K562 (cell line): ENCODE measurements at regions not wholly inside any gene's neighbourhood (a gene's known extent, or its start where the extent isn't known, plus 50 kb on each side); places are given as distances from the start of the nearest gene placed in this dataset.

Experiments used
- GABPB1 ChIP-seq: sonication (generic); formaldehyde crosslinking; IDR thresholded peaks from 2 replicates; pipeline ENCODE4 v1.8.0; 2022; ENCODE audit warnings: mild to moderate bottlenecking, missing genetic modification reagents
- KDM1A ChIP-seq, 2 experiments: fragments of 450-650 bp; IDR thresholded peaks; 2 replicates each; pipeline ENCODE4 v1.6.1; 2016; ENCODE audit warnings: mild to moderate bottlenecking in 2 of 2
- NFRKB ChIP-seq: fragments of 450-650 bp; IDR thresholded peaks from 2 replicates; pipeline ENCODE4 v1.6.1; 2016; ENCODE audit warnings: low read depth
- POLR2A ChIP-seq: fragments of 450-650 bp; conservative IDR thresholded peaks from 2 replicates; pipeline ENCODE4 v1.6.1; 2016
- RCOR1 ChIP-seq, 2 experiments: IDR thresholded peaks; 2 replicates each; pipeline ENCODE4 v1.6.1; 2012; ENCODE audit warnings: low read depth in 2 of 2, low read length in 2 of 2, borderline replicate concordance in 1 of 2, improper control_type of control experiment in 1 of 2
- SIN3A ChIP-seq, 2 experiments: fragments of 150-350 bp in 1 of 2; IDR thresholded peaks; 2 replicates each; pipeline ENCODE4 v1.6.1; 2011 to 2016; ENCODE audit warnings: borderline replicate concordance in 2 of 2, low read depth in 2 of 2, low read length in 2 of 2, mild to moderate bottlenecking in 2 of 2, moderate library complexity in 2 of 2; ENCODE audit not compliant: control insufficient read depth in 1 of 2
- SP2 ChIP-seq: IDR thresholded peaks from 2 replicates; pipeline ENCODE4 v1.6.1; 2011; ENCODE audit warnings: mild to moderate bottlenecking, low read depth, low read length, moderate library complexity; ENCODE audit not compliant: poor library complexity, severe bottlenecking; ENCODE audit errors: extremely low read depth
- TEAD2 ChIP-seq: fragments of 450-650 bp; IDR thresholded peaks from 2 replicates; pipeline ENCODE4 v1.6.1; 2016; ENCODE audit warnings: missing genetic modification characterization, control low read depth, missing compliant biosample characterization
- ZNF24 ChIP-seq: fragments of 450-650 bp; IDR thresholded peaks from 2 replicates; pipeline ENCODE4 v1.6.1; 2016
- ZNF324 ChIP-seq: fragments of 250-450 bp; sonication (Bioruptor Pico); IDR thresholded peaks from 2 replicates; pipeline ENCODE4 v1.4.0; 2020; ENCODE audit warnings: mild to moderate bottlenecking
- ZNF561 ChIP-seq: fragments of 450-650 bp; formaldehyde crosslinking; conservative IDR thresholded peaks from 2 replicates; pipeline ENCODE4 v1.4.0; 2020; ENCODE audit warnings: mild to moderate bottlenecking, moderate library complexity
- TF ChIP-seq, protein P1 (sequence below), 3 experiments: IDR thresholded peaks in 2 of 3; conservative IDR thresholded peaks in 1 of 3; 2 replicates each; pipeline ENCODE4 v1.5.1; 2011 to 2012; ENCODE audit warnings: low read length in 3 of 3, mild to moderate bottlenecking in 3 of 3, control low read depth in 2 of 3, improper control_type of control experiment in 1 of 3, inconsistent platforms in 1 of 3, low read depth in 1 of 3, mixed read lengths in 1 of 3, moderate library complexity in 1 of 3; ENCODE audit not compliant: insufficient read depth in 2 of 3
- TF ChIP-seq, protein P2 (sequence below): fragments of 250-450 bp; sonication (Bioruptor Pico); IDR thresholded peaks from 2 replicates; pipeline ENCODE4 v1.8.0; 2022; ENCODE audit warnings: moderate library complexity, mild to moderate bottlenecking, inconsistent platforms
- TF ChIP-seq, protein P3 (sequence below): sonication (generic); formaldehyde crosslinking; IDR thresholded peaks from 2 replicates; pipeline ENCODE4 v1.8.1; 2022; ENCODE audit warnings: missing genetic modification reagents

DNA sequence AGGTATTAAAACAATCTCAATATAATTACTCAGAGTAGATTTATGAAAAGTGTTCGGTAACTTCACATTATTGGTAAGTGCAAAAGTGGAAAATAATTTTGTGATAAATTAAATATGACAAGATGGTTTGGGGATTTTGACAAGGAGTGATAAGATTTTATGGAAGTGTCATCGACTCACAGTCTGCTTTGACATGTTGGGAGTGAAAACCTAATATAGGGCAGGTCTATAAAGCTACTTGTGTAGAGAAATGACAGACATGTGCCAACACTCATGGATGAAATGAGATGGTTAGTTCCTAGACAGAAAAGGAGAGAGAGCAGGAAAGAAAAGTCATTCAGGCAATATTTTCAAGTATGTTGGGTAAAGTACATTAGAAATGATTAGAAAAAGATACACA is 456.8 kb downstream of the TRAM1L1 start:
- no peak for TF ChIP-seq GABPB1 (CRISPR knock-in tag)
- TF ChIP-seq ZNF24, result no peak
- TF ChIP-seq POLR2A, result no peak
- TF ChIP-seq ZNF324, result no peak
- TF ChIP-seq SP2, result no peak
- no peak for TF ChIP-seq KDM1A (IDR thresholded peaks at IDR 0.05)
- TF ChIP-seq NFRKB, result no peak
- no peak for TF ChIP-seq SIN3A (IDR thresholded peaks at IDR 0.05; ENCODE audit: borderline replicate concordance in 2 of 2, control insufficient read depth in 1 of 2, low read depth in 2 of 2, low read length in 2 of 2)
- TF ChIP-seq, protein P1, sequence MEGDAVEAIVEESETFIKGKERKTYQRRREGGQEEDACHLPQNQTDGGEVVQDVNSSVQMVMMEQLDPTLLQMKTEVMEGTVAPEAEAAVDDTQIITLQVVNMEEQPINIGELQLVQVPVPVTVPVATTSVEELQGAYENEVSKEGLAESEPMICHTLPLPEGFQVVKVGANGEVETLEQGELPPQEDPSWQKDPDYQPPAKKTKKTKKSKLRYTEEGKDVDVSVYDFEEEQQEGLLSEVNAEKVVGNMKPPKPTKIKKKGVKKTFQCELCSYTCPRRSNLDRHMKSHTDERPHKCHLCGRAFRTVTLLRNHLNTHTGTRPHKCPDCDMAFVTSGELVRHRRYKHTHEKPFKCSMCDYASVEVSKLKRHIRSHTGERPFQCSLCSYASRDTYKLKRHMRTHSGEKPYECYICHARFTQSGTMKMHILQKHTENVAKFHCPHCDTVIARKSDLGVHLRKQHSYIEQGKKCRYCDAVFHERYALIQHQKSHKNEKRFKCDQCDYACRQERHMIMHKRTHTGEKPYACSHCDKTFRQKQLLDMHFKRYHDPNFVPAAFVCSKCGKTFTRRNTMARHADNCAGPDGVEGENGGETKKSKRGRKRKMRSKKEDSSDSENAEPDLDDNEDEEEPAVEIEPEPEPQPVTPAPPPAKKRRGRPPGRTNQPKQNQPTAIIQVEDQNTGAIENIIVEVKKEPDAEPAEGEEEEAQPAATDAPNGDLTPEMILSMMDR (IDR thresholded peaks at IDR 0.05 in 2 of 3, conservative IDR thresholded peaks at IDR 0.05 in 1 of 3; ENCODE audit: insufficient read depth in 2 of 3, low read depth in 1 of 3, low read length in 3 of 3), result no peak
- TF ChIP-seq, protein P2, sequence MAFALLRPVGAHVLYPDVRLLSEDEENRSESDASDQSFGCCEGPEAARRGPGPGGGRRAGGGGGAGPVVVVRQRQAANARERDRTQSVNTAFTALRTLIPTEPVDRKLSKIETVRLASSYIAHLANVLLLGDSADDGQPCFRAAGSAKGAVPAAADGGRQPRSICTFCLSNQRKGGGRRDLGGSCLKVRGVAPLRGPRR (CRISPR knock-in tag), result no peak
- TF ChIP-seq TEAD2 (tag), result no peak
- TF ChIP-seq, protein P3, sequence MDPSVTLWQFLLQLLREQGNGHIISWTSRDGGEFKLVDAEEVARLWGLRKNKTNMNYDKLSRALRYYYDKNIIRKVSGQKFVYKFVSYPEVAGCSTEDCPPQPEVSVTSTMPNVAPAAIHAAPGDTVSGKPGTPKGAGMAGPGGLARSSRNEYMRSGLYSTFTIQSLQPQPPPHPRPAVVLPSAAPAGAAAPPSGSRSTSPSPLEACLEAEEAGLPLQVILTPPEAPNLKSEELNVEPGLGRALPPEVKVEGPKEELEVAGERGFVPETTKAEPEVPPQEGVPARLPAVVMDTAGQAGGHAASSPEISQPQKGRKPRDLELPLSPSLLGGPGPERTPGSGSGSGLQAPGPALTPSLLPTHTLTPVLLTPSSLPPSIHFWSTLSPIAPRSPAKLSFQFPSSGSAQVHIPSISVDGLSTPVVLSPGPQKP (CRISPR knock-in tag), result no peak
- no peak for TF ChIP-seq ZNF561 (CRISPR knock-in tag)
- no peak for TF ChIP-seq RCOR1 (IDR thresholded peaks at IDR 0.05; ENCODE audit: borderline replicate concordance in 1 of 2, low read depth in 2 of 2, low read length in 2 of 2)
